A673 (cell line): ENCODE measurements at regions not wholly inside any gene's neighbourhood (a gene's known extent, or its start where the extent isn't known, plus 50 kb on each side); places are given as distances from the start of the nearest gene placed in this dataset.

Experiments used
- BruUV-seq: library from RNA; stranded (reverse); fragments of 400-500 nt; replicated peaks from 2 replicates; lab custom pipeline; 2021; lab: Mats Ljungman, UMichigan
- CTCF ChIA-PET: fragments of 300-600 bp; sonication (Branson Sonifier 250); formaldehyde crosslinking; loops from one replicate; lab custom pipeline; 2022; ENCODE audit warnings: antibody characterized with exemption; lab: Charles Lee
- POLR2A ChIA-PET: fragments of 300-600 bp; sonication (Branson Sonifier 250); formaldehyde crosslinking; loops from one replicate; lab custom pipeline; 2022; ENCODE audit warnings: antibody characterized with exemption; ENCODE audit not compliant: low non-redundant PET; lab: Charles Lee
- DNase-seq: peaks from one replicate; pipeline ENCODE4 v3.0.0-alpha.2; 2015; ENCODE audit warnings: low spot score
- H3K27ac ChIP-seq: fragments of 200-600 bp; sonication (generic); 2 replicates; pipeline ENCODE4 v1.5.1; 2016; ENCODE audit warnings: mixed run types, low read depth, mild to moderate bottlenecking, mixed read lengths, antibody characterized with exemption, low read length; ENCODE audit not compliant: poor library complexity, severe bottlenecking
- H3K27me3 ChIP-seq: fragments of 200-600 bp; sonication (generic); replicated peaks from 2 replicates; pipeline ENCODE4 v1.6.1; 2017; ENCODE audit warnings: mixed run types, low read depth, mild to moderate bottlenecking, mixed read lengths, antibody characterized with exemption, low read length; ENCODE audit not compliant: insufficient read depth, poor library complexity
- H3K36me3 ChIP-seq: fragments of 200-600 bp; sonication (generic); 2 replicates; pipeline ENCODE4 v1.6.1; 2016; ENCODE audit warnings: mixed run types, mild to moderate bottlenecking, mixed read lengths, antibody characterized with exemption, low read length; ENCODE audit not compliant: insufficient read depth, poor library complexity, severe bottlenecking
- H3K4me1 ChIP-seq: fragments of 200-600 bp; sonication (generic); 2 replicates; pipeline ENCODE4 v1.6.1; 2017; ENCODE audit warnings: mixed run types, mild to moderate bottlenecking, mixed read lengths, antibody characterized with exemption, low read length; ENCODE audit not compliant: insufficient read depth, poor library complexity, severe bottlenecking
- H3K4me3 ChIP-seq: fragments of 200-600 bp; sonication (generic); 2 replicates; pipeline ENCODE4 v1.5.1; 2016; ENCODE audit warnings: low read depth, mixed run types, mild to moderate bottlenecking, mixed read lengths, low read length; ENCODE audit not compliant: poor library complexity, severe bottlenecking
- H3K9me3 ChIP-seq: fragments of 200-600 bp; sonication (generic); 2 replicates; pipeline ENCODE4 v1.6.1; 2016; ENCODE audit warnings: mixed run types, low read depth, mild to moderate bottlenecking, mixed read lengths, antibody characterized with exemption, low read length; ENCODE audit not compliant: poor library complexity, severe bottlenecking
- EZH2 ChIP-seq: fragments of 200-600 bp; sonication (generic); IDR thresholded peaks from 2 replicates; pipeline ENCODE4 v1.6.1; 2017; ENCODE audit warnings: borderline replicate concordance, low read depth, mild to moderate bottlenecking, mixed read lengths, antibody characterized with exemption, low read length; ENCODE audit not compliant: poor library complexity, severe bottlenecking
- intact Hi-C: fragments of 100-400 bp; cut with micrococcal nuclease; formaldehyde crosslinking; loops from one replicate; pipeline ENCODE4 v1.10.0; 2022; ENCODE audit not compliant: unreplicated experiment
- TF ChIP-seq, protein P1 (sequence below): fragments of 300-800, 200-600 bp; sonication (generic); conservative IDR thresholded peaks from 2 replicates; pipeline ENCODE4 v1.5.1; 2017; ENCODE audit warnings: low read depth, mild to moderate bottlenecking, antibody characterized with exemption, low read length, moderate library complexity, mixed read lengths

- DNase-seq: no peak
- no peaks in the 10 kb centered on the region for H3K9me3 ChIP-seq
- CTCF ChIA-PET: no interaction called here
- H3K4me1 ChIP-seq: no peaks in the 10 kb centered on the region
- intact Hi-C loops: no loop called here
- no peak overlapping the region for H3K27ac ChIP-seq
- POLR2A ChIA-PET: no interaction called here
- H3K4me3 ChIP-seq: no peak overlapping the region
- no peaks in the 10 kb centered on the region for H3K36me3 ChIP-seq
- TF ChIP-seq EZH2: no peak
- TF ChIP-seq, protein P1, sequence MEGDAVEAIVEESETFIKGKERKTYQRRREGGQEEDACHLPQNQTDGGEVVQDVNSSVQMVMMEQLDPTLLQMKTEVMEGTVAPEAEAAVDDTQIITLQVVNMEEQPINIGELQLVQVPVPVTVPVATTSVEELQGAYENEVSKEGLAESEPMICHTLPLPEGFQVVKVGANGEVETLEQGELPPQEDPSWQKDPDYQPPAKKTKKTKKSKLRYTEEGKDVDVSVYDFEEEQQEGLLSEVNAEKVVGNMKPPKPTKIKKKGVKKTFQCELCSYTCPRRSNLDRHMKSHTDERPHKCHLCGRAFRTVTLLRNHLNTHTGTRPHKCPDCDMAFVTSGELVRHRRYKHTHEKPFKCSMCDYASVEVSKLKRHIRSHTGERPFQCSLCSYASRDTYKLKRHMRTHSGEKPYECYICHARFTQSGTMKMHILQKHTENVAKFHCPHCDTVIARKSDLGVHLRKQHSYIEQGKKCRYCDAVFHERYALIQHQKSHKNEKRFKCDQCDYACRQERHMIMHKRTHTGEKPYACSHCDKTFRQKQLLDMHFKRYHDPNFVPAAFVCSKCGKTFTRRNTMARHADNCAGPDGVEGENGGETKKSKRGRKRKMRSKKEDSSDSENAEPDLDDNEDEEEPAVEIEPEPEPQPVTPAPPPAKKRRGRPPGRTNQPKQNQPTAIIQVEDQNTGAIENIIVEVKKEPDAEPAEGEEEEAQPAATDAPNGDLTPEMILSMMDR: no peak
- H3K27me3 ChIP-seq: no peaks in the 10 kb centered on the region
- no TSS peak for BruUV-seq
Observed at GRCh38 chr1:96281491-96281890, 440.1 kb upstream of the PTBP2 start.

GRCh38 chr1:96290033-96290432 lies 431.6 kb upstream of the PTBP2 start:
- no peak for DNase-seq
- no peak overlapping the region for H3K4me3 ChIP-seq
- H3K9me3 ChIP-seq: no peaks in the 10 kb centered on the region
- no peak overlapping the region for H3K27ac ChIP-seq
- no peaks in the 10 kb centered on the region for H3K4me1 ChIP-seq
- no peaks in the 10 kb centered on the region for H3K27me3 ChIP-seq
- ChIA-PET POLR2A (no interaction called here), CTCF (no interaction called here)
- intact Hi-C loops: no loop called here
- no TSS peak for BruUV-seq
- no peaks in the 10 kb centered on the region for H3K36me3 ChIP-seq
- TF ChIP-seq, protein P1: no peak

- DNase-seq: no peak
- intact Hi-C loops: no loop called here
- POLR2A ChIA-PET: no interaction called here
- Histone ChIP-seq H3K9me3 (no peaks in the 10 kb centered on the region), H3K27ac (no peak overlapping the region), H3K36me3 (no peaks in the 10 kb centered on the region), H3K4me1 (no peaks in the 10 kb centered on the region), H3K4me3 (no peak overlapping the region), H3K27me3 (no peaks in the 10 kb centered on the region)
- TF ChIP-seq EZH2: no peak
- TF ChIP-seq, protein P1: no peak
- BruUV-seq: no TSS peak
- CTCF ChIA-PET: no interaction called here
Observed at GRCh38 chr1:96290801-96291200, 430.8 kb upstream of the PTBP2 start.
